ENCODE measurements at regions not wholly inside any gene's neighbourhood (a gene's known extent, or its start where the extent isn't known, plus 50 kb on each side); places are given as distances from the start of the nearest gene placed in this dataset.

DNA sequence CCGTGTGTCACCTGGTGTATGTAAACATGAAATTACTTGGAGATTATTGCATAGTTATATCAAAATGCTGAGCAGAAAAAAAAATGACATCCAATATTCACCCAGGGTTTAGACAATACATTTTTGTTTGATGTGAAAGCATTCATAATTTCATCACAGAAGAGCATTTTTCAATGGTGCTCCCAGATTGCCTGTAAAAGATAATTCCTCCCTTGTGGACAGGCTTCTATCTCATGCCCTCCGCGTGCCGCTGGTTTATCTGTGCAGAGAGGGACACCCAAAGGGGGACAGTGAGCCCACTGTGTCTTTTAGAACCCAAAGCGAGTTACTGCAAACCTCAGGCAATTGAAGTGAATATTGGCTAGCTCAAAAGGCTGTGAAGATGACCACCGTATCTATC is 126.2 kb upstream of the KLF6 start:
- DNase-seq (ENCODE audit: low read depth in 4 of 4, low spot score in 2 of 4) = no peak

DNA sequence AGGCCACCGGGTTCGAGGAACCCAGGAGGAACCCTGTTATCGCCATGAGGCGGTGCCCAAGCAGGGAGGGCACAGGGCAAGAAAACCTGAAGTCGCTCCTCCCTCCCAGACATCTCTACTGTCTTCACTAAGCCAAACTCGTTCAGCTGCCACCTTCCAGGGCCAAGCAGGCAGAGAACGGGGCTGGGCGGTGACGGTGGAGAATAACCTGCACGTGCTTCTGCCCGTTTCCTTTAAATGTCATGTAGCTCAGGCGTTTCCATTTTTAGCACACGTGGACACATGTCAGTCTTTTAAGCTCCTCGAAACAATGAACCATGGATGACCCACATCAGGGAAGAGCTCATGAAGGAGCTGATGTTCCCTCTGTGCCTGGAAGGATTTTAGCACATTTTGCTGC is 124.3 kb upstream of the KLF6 start:
- DNase-seq (ENCODE audit: low read depth in 4 of 4, low spot score in 2 of 4) = no peak

DNA sequence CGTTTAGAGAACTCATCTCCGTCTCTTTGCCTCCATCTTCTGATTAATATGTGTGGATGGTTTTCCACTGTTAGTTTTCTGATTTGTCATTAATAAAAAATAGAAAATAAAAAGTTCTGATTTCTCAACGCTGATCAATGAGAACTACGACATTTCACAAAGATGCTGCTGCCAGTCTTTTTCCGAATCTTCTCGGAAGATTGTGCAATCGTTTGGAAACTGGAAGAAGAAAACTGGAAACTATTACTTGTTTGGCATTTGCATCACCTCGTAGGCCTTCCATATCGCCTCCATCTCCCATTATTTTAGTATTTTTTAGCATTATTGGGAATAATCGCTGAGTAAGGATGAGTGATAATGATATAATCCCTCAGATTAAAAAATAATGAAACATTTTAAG is 123.2 kb upstream of the KLF6 start:
- no peak for DNase-seq (ENCODE audit: low read depth in 4 of 4, low spot score in 2 of 4)

DNA sequence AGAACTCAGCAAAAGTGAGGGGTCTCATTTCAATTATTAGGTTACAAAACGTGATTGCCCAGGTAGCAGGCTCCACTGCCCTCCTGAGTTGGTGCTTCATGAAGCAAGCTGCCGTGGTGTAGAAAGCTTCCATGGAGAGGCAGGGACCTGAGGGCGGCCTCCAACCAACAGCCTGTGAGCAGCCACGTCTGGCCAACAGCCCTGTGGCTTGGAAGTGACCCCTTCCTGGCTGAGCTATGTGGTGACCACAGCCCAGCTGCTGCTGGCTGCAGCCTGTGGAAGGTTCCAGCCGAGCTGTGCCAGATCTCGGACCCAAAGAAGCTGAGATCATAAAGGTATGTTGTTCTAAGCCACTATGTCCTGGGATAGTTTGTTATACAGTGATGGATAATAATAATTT is 122.5 kb upstream of the KLF6 start:
- DNase-seq (ENCODE audit: low read depth in 4 of 4, low spot score in 2 of 4) = no peak

DNA sequence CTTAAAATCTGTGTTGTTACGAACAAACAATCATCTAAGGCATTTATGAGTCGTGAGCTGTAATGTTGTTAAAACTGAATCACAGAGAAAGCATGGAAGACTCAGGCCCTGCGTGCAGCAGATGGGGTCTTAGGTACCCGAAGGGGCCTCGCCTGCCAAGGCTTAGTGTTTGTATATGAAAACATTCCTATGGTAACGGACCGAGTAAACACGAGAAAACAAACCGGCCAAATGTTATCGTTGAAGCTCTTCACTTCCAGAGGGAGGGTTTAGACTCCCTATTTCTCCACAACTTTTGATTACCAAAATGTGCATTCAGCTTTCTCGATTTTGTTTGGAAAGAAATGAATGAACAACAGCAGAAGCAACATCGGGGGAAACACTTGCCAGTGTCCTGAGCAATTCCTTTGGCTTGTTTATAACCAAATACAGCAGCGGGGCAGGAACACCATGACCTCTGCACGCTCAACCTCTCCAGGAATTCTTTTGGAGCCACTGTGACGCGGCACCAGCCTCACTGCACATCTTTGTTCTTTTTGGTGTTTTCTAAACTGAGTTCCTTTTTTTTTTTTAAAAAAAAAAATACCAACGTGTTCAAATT is 121.6 kb upstream of the KLF6 start:
- no peak for DNase-seq (ENCODE audit: low read depth in 4 of 4, low spot score in 2 of 4)

DNA sequence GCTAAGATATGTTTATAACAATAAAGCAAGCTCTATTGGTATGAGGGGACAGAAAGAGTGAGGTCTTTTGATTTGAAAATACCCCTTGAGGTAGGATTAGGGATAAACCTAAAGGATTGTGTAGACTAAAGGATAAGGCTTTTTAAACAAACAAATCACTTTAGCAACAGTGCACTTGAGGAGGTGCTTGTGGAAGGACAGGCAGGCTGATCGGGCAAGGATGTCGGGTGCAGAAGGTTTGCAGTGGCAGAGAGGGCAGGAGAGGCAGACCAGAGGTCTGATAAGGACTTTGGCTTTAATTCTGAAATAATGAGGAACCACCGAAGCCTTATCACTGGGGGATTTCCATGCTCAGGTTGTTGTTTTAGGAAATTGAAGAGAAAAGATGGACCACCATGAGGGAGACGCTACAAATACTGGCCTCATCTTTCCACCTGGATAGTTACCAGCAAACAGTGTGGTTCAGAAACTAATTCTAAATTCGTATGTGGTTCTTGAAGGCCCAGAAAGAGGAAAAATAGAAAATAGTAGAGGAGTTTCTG is 119.5 kb upstream of the KLF6 start:
- no peak for DNase-seq (ENCODE audit: low read depth in 4 of 4, low spot score in 2 of 4)

- no peak for DNase-seq (ENCODE audit: low read depth in 4 of 4, low spot score in 2 of 4)
Observed at GRCh38 chr10:3902809-3903410, 117.9 kb upstream of the KLF6 start.

DNA sequence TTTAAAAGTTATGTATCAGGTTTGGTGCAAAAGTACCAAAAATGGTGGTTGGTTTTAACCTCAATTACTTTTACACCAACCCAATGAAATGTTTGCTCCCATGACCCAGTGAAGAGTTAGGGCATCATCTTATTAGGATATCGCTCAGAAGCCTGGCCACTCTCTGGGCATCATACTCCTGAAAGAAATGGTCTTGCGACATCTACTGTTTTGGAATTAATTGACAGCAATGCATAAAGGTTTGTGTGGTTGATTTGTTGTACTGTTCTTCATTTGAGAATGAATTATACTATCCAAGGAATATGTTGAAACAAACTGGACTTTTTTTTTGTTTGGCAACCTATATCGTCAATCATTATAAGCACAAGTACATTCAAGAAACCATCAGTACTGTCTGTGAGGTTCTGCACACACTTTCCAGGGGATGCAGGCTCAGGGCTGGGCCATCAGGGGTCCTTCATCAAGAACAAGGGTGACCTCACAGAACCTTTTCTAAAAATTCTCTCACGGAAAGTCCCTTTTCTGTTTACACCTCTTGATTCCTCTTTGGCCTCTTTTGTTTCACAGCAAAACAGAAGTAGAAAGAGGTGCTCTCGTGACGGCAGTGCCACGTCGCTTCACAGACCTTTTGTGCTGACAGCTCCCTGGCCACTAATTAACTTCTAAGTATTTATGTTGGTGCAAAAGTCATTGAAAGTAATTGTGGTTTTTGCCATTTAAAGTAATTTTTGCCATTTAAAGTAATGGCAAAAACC is 117.2 kb upstream of the KLF6 start:
- no peak for DNase-seq (ENCODE audit: low read depth in 4 of 4, low spot score in 2 of 4)

GRCh38 chr10:3901370-3901769 is 116.4 kb upstream of the KLF6 start:
- no peak for DNase-seq (ENCODE audit: low read depth in 4 of 4, low spot score in 2 of 4)

DNA sequence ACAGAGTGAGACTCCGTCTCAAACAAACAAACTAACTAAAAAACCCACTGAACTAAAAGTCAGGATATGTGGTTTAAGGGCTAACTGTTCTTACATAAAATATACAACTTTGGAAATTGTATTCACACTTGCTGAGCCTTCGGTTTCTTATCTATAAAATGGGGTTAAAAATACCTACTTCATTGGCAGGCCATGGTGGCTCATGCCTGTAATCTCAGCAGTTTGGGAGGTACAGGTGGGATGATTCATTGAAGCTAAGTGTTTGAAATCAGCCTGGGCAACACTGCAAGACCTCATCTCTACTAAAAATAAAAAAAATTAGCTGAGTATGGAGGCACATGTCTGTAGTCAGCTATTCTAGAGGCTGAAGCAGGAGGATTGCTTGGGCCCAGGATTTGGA is 115.4 kb upstream of the KLF6 start:
- no peak for DNase-seq (ENCODE audit: low read depth in 4 of 4, low spot score in 2 of 4)

- no peak for DNase-seq (ENCODE audit: low read depth in 4 of 4, low spot score in 2 of 4)
Observed at GRCh38 chr10:3898821-3899220, 113.8 kb upstream of the KLF6 start.

GRCh38 chr10:3897156-3897555 is 112.1 kb upstream of the KLF6 start:
- DNase-seq (ENCODE audit: low read depth in 4 of 4, low spot score in 2 of 4) = no peak

DNA sequence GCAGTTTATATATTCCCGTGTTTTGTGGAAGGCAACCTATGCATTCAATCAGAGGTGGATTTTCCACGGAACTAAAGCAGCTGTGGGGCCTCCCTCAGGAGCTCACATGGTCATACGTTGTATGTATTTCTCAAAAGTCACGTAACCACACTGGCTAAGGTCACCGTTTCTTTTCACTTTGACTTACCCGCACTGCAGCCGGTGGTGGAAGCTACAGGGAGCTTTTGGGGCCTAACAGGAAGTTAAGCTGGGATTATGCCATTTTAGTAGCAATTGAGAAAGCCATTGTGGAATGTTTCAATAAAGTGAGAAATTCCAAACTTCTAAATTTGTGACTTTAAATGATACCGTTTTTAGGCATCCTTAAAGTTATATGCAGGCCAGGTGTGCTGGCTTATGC is 111.2 kb upstream of the KLF6 start:
- no peak for DNase-seq (ENCODE audit: low read depth in 4 of 4, low spot score in 2 of 4)

DNA sequence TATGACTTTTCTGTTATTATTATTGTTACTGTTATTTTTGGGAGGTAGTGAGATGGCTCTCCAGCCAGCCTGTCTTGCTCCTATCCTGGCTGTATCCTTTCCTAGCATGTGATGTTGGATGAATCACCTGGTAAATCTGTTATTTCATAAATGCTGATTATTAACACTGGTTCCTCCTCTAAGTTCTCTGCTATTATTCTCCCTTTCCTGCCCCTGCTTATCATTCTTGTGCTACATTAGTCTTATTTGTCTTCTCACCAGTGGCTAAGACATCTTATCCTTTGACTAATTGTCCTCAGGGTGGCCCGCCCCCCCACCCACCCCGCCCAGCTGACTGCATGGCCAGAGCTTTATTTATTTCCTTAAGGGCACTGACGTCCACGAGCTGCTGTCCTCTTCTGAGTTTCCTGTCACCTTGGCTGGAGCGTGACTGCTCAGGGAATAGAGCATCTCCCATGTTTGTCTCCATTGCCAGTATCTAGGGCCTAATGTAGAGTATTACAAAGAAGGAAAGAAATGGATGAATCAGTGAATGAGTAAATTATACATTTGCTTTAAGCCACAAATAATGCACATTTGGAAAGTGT is 110.1 kb upstream of the KLF6 start:
- no peak for DNase-seq (ENCODE audit: low read depth in 4 of 4, low spot score in 2 of 4)

DNA sequence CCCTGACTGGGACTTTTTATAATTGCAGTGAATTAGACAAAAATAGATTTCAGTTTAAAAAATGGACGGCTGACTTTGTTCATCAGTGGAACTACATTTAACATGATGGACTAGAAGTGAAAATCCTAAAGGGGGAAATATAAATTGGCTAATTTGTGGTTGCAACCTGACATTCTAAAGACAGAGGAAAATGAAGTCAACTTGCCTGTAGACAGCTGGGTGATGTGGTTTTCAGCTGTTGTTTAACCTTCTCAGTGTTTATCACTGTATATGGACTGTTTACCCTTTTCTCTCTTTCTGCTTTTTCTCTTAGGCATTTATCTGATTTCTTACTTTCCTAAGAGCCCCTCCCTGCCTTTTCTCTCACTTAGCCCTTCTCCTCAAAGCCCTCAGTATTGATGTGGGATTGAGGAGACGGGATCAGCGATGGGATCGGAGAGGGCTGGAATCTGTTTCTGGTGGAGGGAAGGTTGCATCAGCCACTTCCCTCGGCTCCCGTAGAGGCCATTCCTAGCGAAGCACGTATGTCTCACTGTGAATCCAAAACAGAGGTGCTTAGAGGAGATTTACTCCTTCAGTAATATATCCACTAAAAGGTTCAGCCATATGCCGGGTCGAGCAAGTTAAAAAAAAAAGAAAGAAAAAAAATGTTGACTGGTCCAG is 109.0 kb upstream of the KLF6 start:
- DNase-seq (ENCODE audit: low read depth in 4 of 4, low spot score in 2 of 4) = no peak

GRCh38 chr10:3892440-3893425 is 107.7 kb upstream of the KLF6 start:
- DNase-seq (ENCODE audit: low read depth in 4 of 4, low spot score in 2 of 4) = peak in 1 of 4 donors; percentile 40

GRCh38 chr10:3891396-3891795 is 106.4 kb upstream of the KLF6 start:
- DNase-seq (ENCODE audit: low read depth in 4 of 4, low spot score in 2 of 4) = no peak

DNA sequence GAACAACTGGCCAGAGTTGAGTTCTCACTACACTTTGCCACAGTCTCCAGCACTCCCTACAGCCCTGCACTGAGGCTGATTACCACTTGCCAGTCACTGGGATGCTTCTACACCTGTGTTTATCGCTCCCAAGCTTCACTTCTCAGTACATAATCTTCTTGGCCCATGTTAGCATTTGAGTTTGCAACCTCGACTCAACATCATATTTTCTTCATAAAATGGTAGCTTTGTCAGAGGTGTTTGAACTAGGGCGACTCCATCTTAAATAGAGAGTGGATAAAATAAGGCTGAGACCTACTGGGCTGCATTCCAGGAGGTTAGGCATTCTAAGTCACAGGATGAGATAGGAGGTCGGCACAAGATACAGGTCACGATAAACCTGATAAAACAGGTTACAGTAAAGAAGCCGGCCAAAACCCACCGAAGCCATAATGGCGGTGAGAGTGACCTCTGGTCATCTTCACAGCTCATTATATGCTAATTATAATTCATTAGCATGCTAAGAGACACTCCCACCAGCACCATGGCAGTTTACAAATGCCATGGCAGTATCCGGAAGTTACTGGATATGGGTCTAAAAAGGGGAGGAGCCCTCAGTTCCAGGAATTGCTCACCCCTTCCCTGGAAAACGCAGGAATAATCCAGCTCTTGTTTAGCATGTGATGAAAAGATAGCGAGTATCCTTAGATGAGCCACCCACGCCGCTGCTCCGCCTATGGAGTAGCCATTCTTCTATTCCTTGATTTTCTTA is 105.8 kb upstream of the KLF6 start:
- DNase-seq (ENCODE audit: low read depth in 4 of 4, low spot score in 2 of 4) = no peak

- DNase-seq (ENCODE audit: low read depth in 4 of 4, low spot score in 2 of 4) = no peak
Observed at GRCh38 chr10:3889961-3890522, 105.0 kb upstream of the KLF6 start.
